ENCODE measurements at regions not wholly inside any gene's neighbourhood (a gene's known extent, or its start where the extent isn't known, plus 50 kb on each side); places are given as distances from the start of the nearest gene placed in this dataset.
"Not testable (repeated sequence)": the region's sequence is repeated elsewhere in the genome, so short reads cannot be mapped to it uniquely, and the experiment has no call there.

GRCh38 chr17:77529328-77529650, 388.5 kb downstream of the SEC14L1 start:
- H3K27me3 ChIP-seq (ENCODE audit: control insufficient read depth, insufficient read depth, low read length), result peaks cover 18% of the 10 kb centered on the region
- no peaks in the 10 kb centered on the region for H3K36me3 ChIP-seq (ENCODE audit: control insufficient read depth, insufficient read depth, low read length)
- no peak for TF ChIP-seq CTCF (IDR thresholded peaks at IDR 0.05; ENCODE audit: insufficient read depth, low read length, poor library complexity, severe bottlenecking)
- H3K4me3 ChIP-seq (ENCODE audit: low read depth, low read length), result no peak overlapping the region
- no peak for DNase-seq (ENCODE audit: low read depth)

- Histone ChIP-seq H3K36me3 (ENCODE audit: control insufficient read depth, insufficient read depth, low read length) (no peaks in the 10 kb centered on the region), H3K4me3 (ENCODE audit: low read depth, low read length) (no peak overlapping the region), H3K27me3 (ENCODE audit: control insufficient read depth, insufficient read depth, low read length) (peaks cover 18% of the 10 kb centered on the region)
- no peak for TF ChIP-seq CTCF (IDR thresholded peaks at IDR 0.05; ENCODE audit: insufficient read depth, low read length, poor library complexity, severe bottlenecking)
- no peak for DNase-seq (ENCODE audit: low read depth)
These were observed 389.8 kb downstream of the SEC14L1 start for GRCh38 chr17:77530591-77530990.

- no peaks in the 10 kb centered on the region for H3K36me3 ChIP-seq (ENCODE audit: control insufficient read depth, insufficient read depth, low read length)
- TF ChIP-seq CTCF (IDR thresholded peaks at IDR 0.05; ENCODE audit: insufficient read depth, low read length, poor library complexity, severe bottlenecking), result no peak
- H3K4me3 ChIP-seq (ENCODE audit: low read depth, low read length), result no peak overlapping the region
- peaks cover 18% of the 10 kb centered on the region for H3K27me3 ChIP-seq (ENCODE audit: control insufficient read depth, insufficient read depth, low read length)
- no peak for DNase-seq (ENCODE audit: low read depth)
These were observed 390.2 kb downstream of the SEC14L1 start for GRCh38 chr17:77531002-77531401.

- no peak for TF ChIP-seq CTCF (IDR thresholded peaks at IDR 0.05; ENCODE audit: insufficient read depth, low read length, poor library complexity, severe bottlenecking)
- H3K4me3 ChIP-seq (ENCODE audit: low read depth, low read length), result no peak overlapping the region
- no peak for DNase-seq (ENCODE audit: low read depth)
- H3K27me3 ChIP-seq (ENCODE audit: control insufficient read depth, insufficient read depth, low read length), result peaks cover 18% of the 10 kb centered on the region
- no peaks in the 10 kb centered on the region for H3K36me3 ChIP-seq (ENCODE audit: control insufficient read depth, insufficient read depth, low read length)
These were observed 390.9 kb downstream of the SEC14L1 start for GRCh38 chr17:77531641-77532040.

- H3K36me3 ChIP-seq (ENCODE audit: control insufficient read depth, insufficient read depth, low read length); H3K4me3 ChIP-seq (ENCODE audit: low read depth, low read length); DNase-seq (ENCODE audit: low read depth); H3K27me3 ChIP-seq (ENCODE audit: control insufficient read depth, insufficient read depth, low read length): not testable (repeated sequence)
These were observed 392.9 kb downstream of the SEC14L1 start for GRCh38 chr17:77533697-77534096.

- no peak for DNase-seq (ENCODE audit: low read depth)
- TF ChIP-seq CTCF (IDR thresholded peaks at IDR 0.05; ENCODE audit: insufficient read depth, low read length, poor library complexity, severe bottlenecking), result no peak
- H3K36me3 ChIP-seq (ENCODE audit: control insufficient read depth, insufficient read depth, low read length), result no peaks in the 10 kb centered on the region
- peaks cover 5% of the 10 kb centered on the region for H3K27me3 ChIP-seq (ENCODE audit: control insufficient read depth, insufficient read depth, low read length)
- no peak overlapping the region for H3K4me3 ChIP-seq (ENCODE audit: low read depth, low read length)
These were observed 393.4 kb downstream of the SEC14L1 start for GRCh38 chr17:77534137-77534536.
